ENCODE measurements at regions not wholly inside any gene's neighbourhood (a gene's known extent, or its start where the extent isn't known, plus 50 kb on each side); places are given as distances from the start of the nearest gene placed in this dataset.

DNA sequence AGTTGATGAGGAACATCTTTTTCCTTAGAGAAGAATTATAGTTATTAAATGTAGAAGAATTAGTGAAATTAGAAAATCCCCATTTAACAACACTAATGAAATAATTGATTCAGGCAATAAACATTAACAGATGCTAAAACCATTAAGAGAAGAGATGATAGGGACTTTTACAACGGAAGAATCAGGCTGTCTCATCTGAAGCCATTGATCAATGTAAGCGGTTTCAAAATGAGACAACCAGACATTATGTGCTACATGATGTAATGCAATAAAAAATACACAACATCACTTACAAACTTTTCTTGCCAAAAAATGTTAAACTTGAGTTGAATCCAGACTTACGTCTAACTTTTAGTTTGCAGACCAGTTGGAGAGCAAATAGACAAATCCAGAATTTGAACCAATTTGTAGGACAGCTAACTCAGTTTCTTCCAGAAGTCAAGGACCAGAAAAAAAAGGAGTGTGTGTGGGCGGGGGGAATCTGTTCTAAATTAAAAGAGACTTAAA, 165.4 kb upstream of the DPT start:
- no peak overlapping the region for H3K27ac ChIP-seq (ENCODE audit: control insufficient read depth, insufficient read depth, low read length)

DNA sequence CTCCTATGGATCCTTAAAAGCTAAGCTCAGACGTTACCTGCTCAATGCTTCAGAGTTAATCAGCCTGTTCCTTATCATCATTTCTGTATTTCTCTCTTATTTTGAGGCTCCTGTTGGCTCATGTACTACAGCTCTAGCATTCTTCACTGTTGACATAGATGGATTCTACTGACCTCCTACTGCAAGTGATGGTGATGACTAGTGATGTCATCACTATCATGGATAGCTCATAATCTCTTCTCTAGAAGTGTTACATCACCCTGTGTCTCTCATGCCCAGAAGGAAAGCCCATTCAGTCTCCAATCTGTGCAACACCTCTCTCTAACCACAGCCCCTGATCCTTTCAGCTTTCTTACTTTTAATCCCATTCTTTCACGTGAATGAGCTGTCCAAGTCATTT, 168.2 kb upstream of the DPT start:
- DNase-seq (ENCODE audit: low read depth, low spot score) (no peak), FAIRE-seq (no peak)
- TF ChIP-seq EZH2 (IDR thresholded peaks at IDR 0.05; ENCODE audit: low read length) = no peak
- TF ChIP-seq, protein P1, sequence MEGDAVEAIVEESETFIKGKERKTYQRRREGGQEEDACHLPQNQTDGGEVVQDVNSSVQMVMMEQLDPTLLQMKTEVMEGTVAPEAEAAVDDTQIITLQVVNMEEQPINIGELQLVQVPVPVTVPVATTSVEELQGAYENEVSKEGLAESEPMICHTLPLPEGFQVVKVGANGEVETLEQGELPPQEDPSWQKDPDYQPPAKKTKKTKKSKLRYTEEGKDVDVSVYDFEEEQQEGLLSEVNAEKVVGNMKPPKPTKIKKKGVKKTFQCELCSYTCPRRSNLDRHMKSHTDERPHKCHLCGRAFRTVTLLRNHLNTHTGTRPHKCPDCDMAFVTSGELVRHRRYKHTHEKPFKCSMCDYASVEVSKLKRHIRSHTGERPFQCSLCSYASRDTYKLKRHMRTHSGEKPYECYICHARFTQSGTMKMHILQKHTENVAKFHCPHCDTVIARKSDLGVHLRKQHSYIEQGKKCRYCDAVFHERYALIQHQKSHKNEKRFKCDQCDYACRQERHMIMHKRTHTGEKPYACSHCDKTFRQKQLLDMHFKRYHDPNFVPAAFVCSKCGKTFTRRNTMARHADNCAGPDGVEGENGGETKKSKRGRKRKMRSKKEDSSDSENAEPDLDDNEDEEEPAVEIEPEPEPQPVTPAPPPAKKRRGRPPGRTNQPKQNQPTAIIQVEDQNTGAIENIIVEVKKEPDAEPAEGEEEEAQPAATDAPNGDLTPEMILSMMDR (optimal IDR thresholded peaks at IDR 0.05 in 1 of 3, IDR thresholded peaks at IDR 0.05 in 1 of 3, conservative IDR thresholded peaks at IDR 0.05 in 1 of 3; ENCODE audit: extremely low read depth in 1 of 3, insufficient read depth in 2 of 3, low read length in 3 of 3) = no peak
- Histone ChIP-seq H3K9me3 (ENCODE audit: control insufficient read depth, low read depth, low read length) (no peaks in the 10 kb centered on the region), H3K4me1 (ENCODE audit: control insufficient read depth, extremely low read depth, insufficient read depth, low read length) (peaks cover 16% of the 10 kb centered on the region), H3K79me2 (ENCODE audit: control insufficient read depth, insufficient read depth, low read length) (no peaks in the 10 kb centered on the region), H3K9ac (ENCODE audit: control insufficient read depth, extremely low read depth, insufficient read depth, low read length) (no peak overlapping the region), H3K4me3 (ENCODE audit: control insufficient read depth in 2 of 3, extremely low read depth in 1 of 3, insufficient read depth in 2 of 3, low read depth in 1 of 3, low read length in 3 of 3) (no peak overlapping the region), H4K20me1 (ENCODE audit: control insufficient read depth, extremely low read depth, insufficient read depth, low read length) (no peaks in the 10 kb centered on the region), H3K36me3 (ENCODE audit: control insufficient read depth in 2 of 2, extremely low read depth in 1 of 2, insufficient read depth in 2 of 2, low read length in 2 of 2) (no peaks in the 10 kb centered on the region), H3K4me2 (ENCODE audit: control insufficient read depth, extremely low read depth, insufficient read depth, low read depth, low read length) (no peak overlapping the region), H2AFZ (ENCODE audit: control insufficient read depth, low read length) (no peak overlapping the region), H3K27me3 (ENCODE audit: control insufficient read depth, extremely low read depth, insufficient read depth, low read length) (no peaks in the 10 kb centered on the region), H3K27ac (ENCODE audit: control insufficient read depth, insufficient read depth, low read length) (no peak overlapping the region), H3K9me1 (ENCODE audit: control insufficient read depth, extremely low read depth, insufficient read depth, low read length) (no peaks in the 10 kb centered on the region)
- dilution Hi-C loops (cut with MboI; ENCODE audit: extremely low pct_ligation_motif_present, low sequenced_read_pairs) = no loop called here

More for the DNA sequence above, 165.4 kb upstream of the DPT start:
- peaks cover 16% of the 10 kb centered on the region for H3K4me1 ChIP-seq (ENCODE audit: control insufficient read depth, extremely low read depth, insufficient read depth, low read length)
- H2AFZ ChIP-seq (ENCODE audit: control insufficient read depth, low read length) = no peak overlapping the region
- H3K9ac ChIP-seq (ENCODE audit: control insufficient read depth, extremely low read depth, insufficient read depth, low read length) = no peak overlapping the region
- no peaks in the 10 kb centered on the region for H4K20me1 ChIP-seq (ENCODE audit: control insufficient read depth, extremely low read depth, insufficient read depth, low read length)
- no peaks in the 10 kb centered on the region for H3K27me3 ChIP-seq (ENCODE audit: control insufficient read depth, extremely low read depth, insufficient read depth, low read length)
- no peaks in the 10 kb centered on the region for H3K79me2 ChIP-seq (ENCODE audit: control insufficient read depth, insufficient read depth, low read length)
- DNase-seq (ENCODE audit: low read depth, low spot score) (no peak), FAIRE-seq (no peak)
- no peaks in the 10 kb centered on the region for H3K9me3 ChIP-seq (ENCODE audit: control insufficient read depth, low read depth, low read length)
- no peak for TF ChIP-seq EZH2 (IDR thresholded peaks at IDR 0.05; ENCODE audit: low read length)
- dilution Hi-C loops (cut with MboI; ENCODE audit: extremely low pct_ligation_motif_present, low sequenced_read_pairs) = no loop called here
- H3K4me3 ChIP-seq (ENCODE audit: control insufficient read depth in 2 of 3, extremely low read depth in 1 of 3, insufficient read depth in 2 of 3, low read depth in 1 of 3, low read length in 3 of 3) = no peak overlapping the region
- no peaks in the 10 kb centered on the region for H3K9me1 ChIP-seq (ENCODE audit: control insufficient read depth, extremely low read depth, insufficient read depth, low read length)
- no peaks in the 10 kb centered on the region for H3K36me3 ChIP-seq (ENCODE audit: control insufficient read depth in 2 of 2, extremely low read depth in 1 of 2, insufficient read depth in 2 of 2, low read length in 2 of 2)
- no peak overlapping the region for H3K4me2 ChIP-seq (ENCODE audit: control insufficient read depth, extremely low read depth, insufficient read depth, low read depth, low read length)

DNA sequence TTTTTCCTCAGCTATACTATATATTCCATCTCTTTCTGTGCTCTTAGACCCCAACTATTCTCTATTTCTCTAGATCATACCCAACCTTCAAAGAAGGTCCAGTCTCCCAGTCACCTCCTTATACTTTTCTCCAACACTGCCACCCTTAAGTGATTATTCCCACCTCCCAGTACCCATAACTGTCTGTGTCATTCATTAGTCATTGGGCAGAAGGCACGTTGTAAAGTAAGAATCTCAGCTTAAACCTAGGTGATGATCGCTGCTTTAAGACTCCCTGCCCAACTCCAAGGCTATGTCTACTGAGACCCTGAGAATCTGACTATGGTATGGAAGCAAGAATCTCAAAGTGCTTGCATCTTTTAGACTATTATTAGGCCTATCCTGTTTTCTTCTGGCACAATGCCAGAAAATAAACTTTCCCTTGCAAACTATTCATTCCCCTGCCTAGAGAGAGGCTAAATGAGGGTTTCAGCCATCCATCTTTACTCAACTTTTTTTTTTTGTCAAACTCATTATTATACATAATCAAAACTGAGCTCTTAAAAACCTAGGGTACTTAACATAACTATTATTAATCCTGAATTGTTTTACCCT, 174.3 kb upstream of the DPT start:
- dilution Hi-C loops (cut with MboI; ENCODE audit: extremely low pct_ligation_motif_present, low sequenced_read_pairs) = no loop called here
- no peak overlapping the region for H3K4me2 ChIP-seq (ENCODE audit: control insufficient read depth, extremely low read depth, insufficient read depth, low read depth, low read length)

More for the DNA sequence above, 174.3 kb upstream of the DPT start:
- TF ChIP-seq, protein P1 (optimal IDR thresholded peaks at IDR 0.05 in 1 of 3, IDR thresholded peaks at IDR 0.05 in 1 of 3, conservative IDR thresholded peaks at IDR 0.05 in 1 of 3; ENCODE audit: extremely low read depth in 1 of 3, insufficient read depth in 2 of 3, low read length in 3 of 3) = no peak
- no peak for TF ChIP-seq EZH2 (IDR thresholded peaks at IDR 0.05; ENCODE audit: low read length)
- no peak for DNase-seq (ENCODE audit: low read depth, low spot score)
- H3K27ac ChIP-seq (ENCODE audit: control insufficient read depth, insufficient read depth, low read length) = no peak overlapping the region
- no peak overlapping the region for H2AFZ ChIP-seq (ENCODE audit: control insufficient read depth, low read length)
- no peaks in the 10 kb centered on the region for H3K36me3 ChIP-seq (ENCODE audit: control insufficient read depth in 2 of 2, extremely low read depth in 1 of 2, insufficient read depth in 2 of 2, low read length in 2 of 2)
- H3K79me2 ChIP-seq (ENCODE audit: control insufficient read depth, insufficient read depth, low read length) = no peaks in the 10 kb centered on the region
- no peaks in the 10 kb centered on the region for H3K9me1 ChIP-seq (ENCODE audit: control insufficient read depth, extremely low read depth, insufficient read depth, low read length)
- H3K4me3 ChIP-seq (ENCODE audit: control insufficient read depth in 2 of 3, extremely low read depth in 1 of 3, insufficient read depth in 2 of 3, low read depth in 1 of 3, low read length in 3 of 3) = no peak overlapping the region
- no peak overlapping the region for H3K9ac ChIP-seq (ENCODE audit: control insufficient read depth, extremely low read depth, insufficient read depth, low read length)
- H3K4me1 ChIP-seq (ENCODE audit: control insufficient read depth, extremely low read depth, insufficient read depth, low read length) = peaks cover 10% of the 10 kb centered on the region
- FAIRE-seq = peak; percentile 32
- H3K9me3 ChIP-seq (ENCODE audit: control insufficient read depth, low read depth, low read length) = no peaks in the 10 kb centered on the region
- no peaks in the 10 kb centered on the region for H4K20me1 ChIP-seq (ENCODE audit: control insufficient read depth, extremely low read depth, insufficient read depth, low read length)
- no peaks in the 10 kb centered on the region for H3K27me3 ChIP-seq (ENCODE audit: control insufficient read depth, extremely low read depth, insufficient read depth, low read length)

All from keratinocyte (primary cell).